Kidney epithelial cell (primary cell): ENCODE measurements at regions not wholly inside any gene's neighbourhood (a gene's known extent, or its start where the extent isn't known, plus 50 kb on each side); places are given as distances from the start of the nearest gene placed in this dataset.

Experiments used
- DNase-seq: peaks from one replicate; pipeline ENCODE4 v3.0.0-alpha.2; 2010; ENCODE audit warnings: low read depth
- H3K27me3 ChIP-seq: 2 replicates; pipeline ENCODE4 v1.6.0; 2011; ENCODE audit warnings: low read length; ENCODE audit not compliant: control insufficient read depth, insufficient read depth
- H3K36me3 ChIP-seq: 2 replicates; pipeline ENCODE4 v1.5.1; 2011; ENCODE audit warnings: low read length; ENCODE audit not compliant: control insufficient read depth, insufficient read depth
- H3K4me3 ChIP-seq: 2 replicates; pipeline ENCODE4 v1.5.1; 2011; ENCODE audit warnings: low read depth, mild to moderate bottlenecking, control low read depth, low read length
- TF ChIP-seq, protein P1 (sequence below): IDR thresholded peaks from 2 replicates; pipeline ENCODE4 v1.5.1; 2011; ENCODE audit warnings: mild to moderate bottlenecking, moderate library complexity, low read length, control low read depth, inconsistent platforms; ENCODE audit not compliant: insufficient read depth, poor library complexity, severe bottlenecking

GRCh38 chr5:126686451-126687126 is 85.8 kb downstream of the PHAX start:
- Histone ChIP-seq H3K36me3 (no peaks in the 10 kb centered on the region), H3K4me3 (no peak overlapping the region), H3K27me3 (no peaks in the 10 kb centered on the region)
- DNase-seq = no peak
- TF ChIP-seq, protein P1, sequence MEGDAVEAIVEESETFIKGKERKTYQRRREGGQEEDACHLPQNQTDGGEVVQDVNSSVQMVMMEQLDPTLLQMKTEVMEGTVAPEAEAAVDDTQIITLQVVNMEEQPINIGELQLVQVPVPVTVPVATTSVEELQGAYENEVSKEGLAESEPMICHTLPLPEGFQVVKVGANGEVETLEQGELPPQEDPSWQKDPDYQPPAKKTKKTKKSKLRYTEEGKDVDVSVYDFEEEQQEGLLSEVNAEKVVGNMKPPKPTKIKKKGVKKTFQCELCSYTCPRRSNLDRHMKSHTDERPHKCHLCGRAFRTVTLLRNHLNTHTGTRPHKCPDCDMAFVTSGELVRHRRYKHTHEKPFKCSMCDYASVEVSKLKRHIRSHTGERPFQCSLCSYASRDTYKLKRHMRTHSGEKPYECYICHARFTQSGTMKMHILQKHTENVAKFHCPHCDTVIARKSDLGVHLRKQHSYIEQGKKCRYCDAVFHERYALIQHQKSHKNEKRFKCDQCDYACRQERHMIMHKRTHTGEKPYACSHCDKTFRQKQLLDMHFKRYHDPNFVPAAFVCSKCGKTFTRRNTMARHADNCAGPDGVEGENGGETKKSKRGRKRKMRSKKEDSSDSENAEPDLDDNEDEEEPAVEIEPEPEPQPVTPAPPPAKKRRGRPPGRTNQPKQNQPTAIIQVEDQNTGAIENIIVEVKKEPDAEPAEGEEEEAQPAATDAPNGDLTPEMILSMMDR = no peak

DNA sequence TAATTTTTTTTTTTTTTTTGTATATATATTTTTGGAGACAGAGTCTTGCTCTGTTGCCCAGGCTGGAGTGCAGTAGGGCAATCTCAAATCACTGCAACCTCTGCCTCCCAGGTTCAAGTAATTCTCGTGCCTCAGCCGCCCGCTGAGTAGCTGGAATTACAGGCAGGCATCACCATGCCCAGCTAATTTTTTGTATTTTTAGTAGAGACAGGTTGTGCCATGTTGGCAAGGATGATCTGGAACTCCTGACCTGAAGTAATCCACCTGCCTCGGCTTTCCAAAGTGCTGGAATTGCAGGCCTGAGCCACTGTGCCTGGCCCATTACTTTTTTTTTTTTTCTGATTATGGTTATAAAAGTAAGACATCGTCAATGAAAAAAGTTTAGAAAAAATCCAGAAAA is 84.0 kb upstream of the LMNB1 start:
- H3K36me3 ChIP-seq = no peaks in the 10 kb centered on the region
- no peak overlapping the region for H3K4me3 ChIP-seq
- no peaks in the 10 kb centered on the region for H3K27me3 ChIP-seq
- no peak for DNase-seq
- TF ChIP-seq, protein P1 = no peak

DNA sequence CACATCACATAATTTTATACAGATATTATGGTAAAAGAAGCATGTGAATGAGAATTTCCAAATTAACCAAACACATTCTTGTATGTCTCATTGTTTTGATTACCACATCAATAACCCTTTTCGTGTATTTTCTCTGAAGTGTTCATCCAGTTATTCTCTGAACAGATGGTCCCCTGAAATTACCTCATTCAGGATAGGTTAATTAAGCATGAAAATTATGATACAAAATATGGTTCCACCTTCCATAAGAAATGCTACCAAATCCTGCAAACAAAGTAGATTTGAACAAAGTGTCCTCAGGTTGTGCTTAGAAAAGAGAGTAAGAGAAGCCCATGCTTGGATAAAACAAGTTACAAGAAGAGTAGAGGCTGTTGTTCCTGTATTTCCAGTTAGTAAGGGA is 83.1 kb upstream of the LMNB1 start:
- Histone ChIP-seq H3K4me3 (no peak overlapping the region), H3K36me3 (no peaks in the 10 kb centered on the region), H3K27me3 (no peaks in the 10 kb centered on the region)
- no peak for DNase-seq
- TF ChIP-seq, protein P1 = no peak

- H3K36me3 ChIP-seq = no peaks in the 10 kb centered on the region
- H3K27me3 ChIP-seq = no peaks in the 10 kb centered on the region
- DNase-seq = no peak
- TF ChIP-seq, protein P1 = no peak
- H3K4me3 ChIP-seq = no peak overlapping the region
Measured at GRCh38 chr5:126694403-126694802, 82.5 kb upstream of the LMNB1 start.

- TF ChIP-seq, protein P1 = no peak
- Histone ChIP-seq H3K27me3 (no peaks in the 10 kb centered on the region), H3K4me3 (no peak overlapping the region), H3K36me3 (no peaks in the 10 kb centered on the region)
- DNase-seq = no peak
Measured at GRCh38 chr5:126695091-126695490, 81.8 kb upstream of the LMNB1 start.

GRCh38 chr5:126707080-126707479 is 69.9 kb upstream of the LMNB1 start:
- H3K4me3 ChIP-seq = no peak overlapping the region
- TF ChIP-seq, protein P1 = no peak
- no peaks in the 10 kb centered on the region for H3K36me3 ChIP-seq
- no peaks in the 10 kb centered on the region for H3K27me3 ChIP-seq
- no peak for DNase-seq
